NCI-H446 treated with DMSO at 0.1 percent for 48 hours (cell line): ENCODE measurements at regions not wholly inside any gene's neighbourhood (a gene's known extent, or its start where the extent isn't known, plus 50 kb on each side); places are given as distances from the start of the nearest gene placed in this dataset.

Source experiments
- DNase-seq: peaks from one replicate; lab custom pipeline; 2025; lab: John Stamatoyannopoulos, UW

- DNase-seq = no peak
These were observed 68.1 kb upstream of the SPRED2 start for GRCh38 chr2:65500310-65501040.

DNA sequence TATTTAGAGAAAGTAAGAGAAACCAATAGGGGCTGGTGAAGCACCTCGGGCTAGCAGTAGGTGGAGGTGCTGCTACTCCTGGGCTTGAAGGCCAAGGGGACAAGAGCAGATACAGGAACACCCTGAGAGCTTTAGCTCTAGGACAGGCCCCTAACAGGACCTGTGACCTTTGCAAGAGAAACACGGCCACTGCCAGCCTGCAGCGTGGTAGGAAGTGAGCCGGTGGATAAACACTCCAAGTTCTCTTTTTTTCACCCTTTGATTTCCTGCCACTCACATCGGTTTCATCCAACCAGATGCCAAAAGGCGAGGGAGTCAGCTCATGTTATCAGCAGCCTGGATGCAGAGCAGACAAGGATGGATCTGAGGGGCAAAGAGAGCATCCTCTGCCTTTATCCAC lies 66.8 kb upstream of the SPRED2 start:
- DNase-seq = no peak

GRCh38 chr2:65498396-65498795 lies 66.0 kb upstream of the SPRED2 start:
- DNase-seq = no peak

DNA sequence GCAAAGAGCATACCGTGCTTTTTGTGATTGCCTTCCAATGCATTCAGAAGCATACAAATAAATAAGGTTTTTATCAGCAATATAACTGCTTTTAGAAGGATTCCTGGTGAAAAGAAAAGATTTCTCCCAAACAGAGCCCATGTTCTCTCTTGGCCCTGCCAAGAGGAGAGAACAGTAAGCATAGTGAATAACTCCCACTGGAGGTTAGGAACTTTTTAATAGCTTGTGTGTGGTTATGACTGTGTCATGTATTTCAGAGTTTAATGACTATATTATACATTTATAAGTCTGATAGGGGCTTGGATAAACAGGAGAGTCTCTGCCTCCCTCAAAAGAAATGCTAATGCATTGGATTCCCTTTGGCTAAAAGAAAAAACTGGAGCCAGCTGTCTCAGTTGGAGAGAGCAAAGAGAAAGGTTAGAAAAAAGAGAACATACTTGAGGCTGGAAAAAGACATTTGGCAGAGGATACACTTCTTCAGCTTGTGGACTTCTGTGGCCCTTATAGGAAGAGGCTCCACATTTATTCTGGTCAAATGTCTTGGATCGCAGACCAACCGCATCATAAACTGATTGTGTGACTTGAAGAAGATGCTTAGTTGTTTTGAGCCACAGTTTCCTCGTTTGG lies 63.0 kb upstream of the SPRED2 start:
- no peak for DNase-seq

DNA sequence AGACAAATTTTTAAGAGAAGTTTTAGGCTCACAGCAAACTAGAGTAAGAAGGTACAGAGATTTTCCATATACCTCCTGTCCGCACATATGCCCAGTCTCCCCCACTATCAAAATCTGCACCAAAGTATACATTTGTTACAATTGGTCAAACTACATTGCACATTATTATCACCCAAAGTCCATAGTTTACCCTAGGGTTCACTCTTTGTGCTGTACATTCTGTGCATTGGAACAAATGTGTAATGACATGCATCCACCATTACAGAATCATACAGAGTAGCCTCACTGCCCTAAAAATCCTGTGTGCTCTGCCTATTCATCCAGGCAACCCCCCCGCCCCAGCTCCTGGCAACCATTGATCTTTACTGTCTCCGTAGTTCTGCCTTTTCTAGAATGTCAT lies 61.7 kb upstream of the SPRED2 start:
- DNase-seq = no peak

- DNase-seq = no peak
These were observed 59.0 kb upstream of the SPRED2 start for GRCh38 chr2:65491381-65491905.

DNA sequence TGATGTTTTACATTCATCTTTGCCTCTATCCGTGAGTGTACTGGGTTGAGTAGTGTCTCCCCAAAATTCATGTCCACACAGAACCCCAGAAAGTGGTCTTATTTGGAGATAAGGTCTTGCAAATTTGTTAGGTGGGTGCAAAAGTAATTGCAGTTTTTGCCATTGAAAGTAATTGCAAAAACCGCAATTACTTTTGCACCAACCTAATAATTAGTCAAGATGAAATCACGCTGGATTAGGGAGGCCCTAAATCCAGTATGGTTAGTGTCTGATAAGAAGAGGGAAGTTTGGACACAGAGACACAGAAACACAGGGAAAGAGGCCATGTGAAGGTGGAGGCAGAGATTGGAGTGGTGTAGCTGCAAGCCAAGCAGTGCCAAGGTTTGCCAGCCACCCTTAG lies 57.8 kb upstream of the SPRED2 start:
- no peak for DNase-seq

- DNase-seq = no peak
These were observed 56.9 kb upstream of the SPRED2 start for GRCh38 chr2:65489269-65489668.

- DNase-seq = no peak
These were observed 56.1 kb upstream of the SPRED2 start for GRCh38 chr2:65488527-65488926.

- no peak for DNase-seq
These were observed 55.0 kb upstream of the SPRED2 start for GRCh38 chr2:65487404-65487803.

DNA sequence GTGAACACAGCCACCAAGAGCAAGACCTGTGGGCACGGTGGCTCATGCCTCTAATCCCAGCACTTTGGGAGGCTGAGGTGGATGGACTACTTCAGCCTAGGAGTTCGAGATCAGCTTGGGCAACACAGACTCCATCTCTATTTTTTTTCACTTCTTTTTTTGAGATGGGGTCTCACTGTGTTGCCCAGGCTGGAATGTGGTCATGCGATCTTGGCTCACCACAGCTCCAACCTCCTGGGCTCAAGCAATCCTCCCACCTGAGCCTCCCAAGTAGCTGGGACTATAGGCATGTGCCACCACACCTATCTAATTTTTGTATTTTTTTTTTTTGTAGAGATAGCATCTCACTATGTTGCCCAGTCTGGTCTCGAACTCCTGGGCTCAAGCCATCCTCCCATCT lies 54.4 kb upstream of the SPRED2 start:
- DNase-seq = no peak

- DNase-seq = no peak
These were observed 53.9 kb upstream of the SPRED2 start for GRCh38 chr2:65486282-65486681.

DNA sequence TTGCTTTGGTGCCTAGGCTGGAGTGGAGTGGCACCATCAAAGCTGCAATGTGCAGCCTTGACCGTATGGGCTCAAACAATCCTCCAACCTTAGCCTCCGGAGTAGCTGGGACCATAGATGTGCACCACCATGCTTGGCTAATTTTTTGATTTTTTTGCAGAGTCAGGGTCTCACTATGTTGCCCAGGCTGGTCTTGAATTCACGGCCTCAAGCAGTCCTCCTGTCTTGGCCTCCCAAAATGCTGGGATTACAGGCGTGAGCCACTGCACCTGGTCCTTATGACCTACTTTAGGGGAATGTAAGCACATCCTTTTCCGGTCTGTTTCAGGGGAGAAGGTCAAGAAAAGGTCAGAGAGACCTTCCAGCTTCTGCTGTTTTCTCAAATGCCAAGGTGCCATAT lies 53.4 kb upstream of the SPRED2 start:
- no peak for DNase-seq

DNA sequence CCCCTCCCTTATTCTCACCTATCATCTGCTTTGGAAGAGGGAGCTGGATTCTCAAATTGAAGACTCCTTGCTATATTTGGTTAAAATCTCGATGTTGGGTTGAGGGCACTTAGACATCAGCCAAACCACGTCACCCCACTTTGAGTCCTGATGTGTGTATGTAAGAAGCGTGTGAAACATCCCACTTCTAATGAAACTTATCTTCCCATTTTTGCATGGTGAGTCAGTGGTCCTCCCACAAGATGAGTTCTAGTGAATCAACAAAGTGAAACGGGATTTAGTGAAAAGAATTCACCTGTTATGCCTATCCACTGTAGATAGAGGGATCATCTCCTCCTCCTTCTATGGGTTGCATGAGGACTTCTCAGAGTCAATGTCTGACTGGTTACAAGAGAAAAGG lies 51.4 kb upstream of the SPRED2 start:
- DNase-seq = no peak

DNA sequence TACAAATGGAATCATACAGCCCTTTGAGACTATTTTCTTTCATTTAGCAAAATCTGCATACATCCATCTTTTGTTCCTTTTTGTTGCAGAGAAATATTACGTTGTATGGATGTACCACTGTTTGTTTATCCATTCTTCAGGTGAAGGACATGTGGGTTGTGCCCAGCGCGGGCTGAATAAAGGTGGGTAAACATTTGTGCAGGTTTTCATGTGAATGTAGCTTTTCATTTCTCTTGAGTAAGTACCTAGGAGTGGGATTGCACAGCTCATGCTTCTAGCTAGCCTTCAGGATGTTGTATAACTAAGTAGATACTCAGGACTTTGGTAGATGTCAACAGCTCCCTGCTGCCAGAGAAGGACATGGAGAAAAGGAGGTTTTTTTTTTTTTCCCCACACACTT lies 50.6 kb upstream of the SPRED2 start:
- no peak for DNase-seq
